Left ventricle myocardium inferior (tissue), 1 donor: ENCODE measurements at regions not wholly inside any gene's neighbourhood (a gene's known extent, or its start where the extent isn't known, plus 50 kb on each side); places are given as distances from the start of the nearest gene placed in this dataset.

ENCODE experiments used
- DNase-seq: peaks from one replicate; pipeline ENCODE4 v3.0.0-alpha.2; 2020
- H3K27ac ChIP-seq: fragments of 200-600 bp; replicated peaks from 2 replicates; pipeline ENCODE4 v1.8.0; 2021
- H3K27me3 ChIP-seq: fragments of 200-600 bp; 2 replicates; pipeline ENCODE4 v1.8.0; 2021; ENCODE audit warnings: low read depth
- H3K36me3 ChIP-seq: fragments of 200-600 bp; 2 replicates; pipeline ENCODE4 v1.8.0; 2021
- H3K4me1 ChIP-seq: fragments of 200-600 bp; 2 replicates; pipeline ENCODE4 v1.8.0; 2021
- H3K4me3 ChIP-seq: fragments of 200-600 bp; 2 replicates; pipeline ENCODE4 v1.8.0; 2021; ENCODE audit warnings: mild to moderate bottlenecking, moderate library complexity
- H3K9me3 ChIP-seq: fragments of 200-600 bp; replicated peaks from 2 replicates; pipeline ENCODE4 v1.8.0; 2021
- intact Hi-C: fragments of 100-400 bp; cut with micrococcal nuclease; formaldehyde crosslinking; loops from one replicate; pipeline ENCODE4 v1.11.0; 2022
- TF ChIP-seq, protein P1 (sequence below): fragments of 200-600 bp; IDR thresholded peaks from 2 replicates; pipeline ENCODE4 v1.8.0; 2021; ENCODE audit warnings: antibody characterized with exemption, mild to moderate bottlenecking, borderline replicate concordance
- donor health status: DM: no; HTN: yes; CAD: no; lungs with severe emphysema.

DNA sequence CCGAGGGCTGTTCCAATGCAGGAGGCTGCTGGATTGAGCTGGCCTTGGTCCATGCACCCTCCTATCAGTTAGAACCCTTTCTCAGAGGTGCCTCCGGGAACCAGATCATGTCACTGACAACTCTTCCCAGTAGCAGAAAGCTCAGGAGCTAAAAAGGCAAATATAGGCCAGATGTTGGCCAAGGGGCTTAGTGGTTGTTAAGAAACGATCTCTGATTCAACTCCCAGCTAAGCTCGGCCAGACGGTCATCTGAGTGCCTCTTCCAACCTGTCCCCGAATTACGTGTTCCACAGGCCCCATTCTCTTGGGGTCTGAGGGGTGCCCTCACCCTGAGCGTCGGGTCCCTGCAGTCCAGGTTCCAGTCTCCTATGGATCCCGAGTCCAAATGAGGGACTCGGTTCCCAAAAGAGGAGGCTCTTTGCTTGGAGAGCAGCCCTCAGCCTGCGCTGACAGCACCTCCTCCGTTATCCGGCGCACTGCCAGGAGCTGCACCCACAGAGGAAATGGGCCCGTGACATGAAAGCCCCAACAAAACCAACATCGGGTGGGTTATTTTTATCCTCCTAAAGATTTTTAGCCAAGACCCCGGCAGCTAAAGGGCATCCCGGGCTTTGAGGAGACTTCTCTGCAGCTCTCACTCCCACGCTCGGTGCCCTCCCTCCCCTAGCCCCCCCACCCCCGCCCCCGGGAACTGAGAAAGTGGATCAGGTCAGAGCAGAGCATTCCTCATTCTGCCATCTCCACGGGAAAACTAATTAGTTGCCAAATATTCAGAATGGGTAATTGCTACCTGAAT lies 106.6 kb upstream of the ID2 start:
- H3K27me3 ChIP-seq: no peaks in the 10 kb centered on the region
- H3K27ac ChIP-seq: no peak overlapping the region
- intact Hi-C loops: no loop called here
- H3K4me1 ChIP-seq: peaks cover 13% of the 10 kb centered on the region
- TF ChIP-seq, protein P1, sequence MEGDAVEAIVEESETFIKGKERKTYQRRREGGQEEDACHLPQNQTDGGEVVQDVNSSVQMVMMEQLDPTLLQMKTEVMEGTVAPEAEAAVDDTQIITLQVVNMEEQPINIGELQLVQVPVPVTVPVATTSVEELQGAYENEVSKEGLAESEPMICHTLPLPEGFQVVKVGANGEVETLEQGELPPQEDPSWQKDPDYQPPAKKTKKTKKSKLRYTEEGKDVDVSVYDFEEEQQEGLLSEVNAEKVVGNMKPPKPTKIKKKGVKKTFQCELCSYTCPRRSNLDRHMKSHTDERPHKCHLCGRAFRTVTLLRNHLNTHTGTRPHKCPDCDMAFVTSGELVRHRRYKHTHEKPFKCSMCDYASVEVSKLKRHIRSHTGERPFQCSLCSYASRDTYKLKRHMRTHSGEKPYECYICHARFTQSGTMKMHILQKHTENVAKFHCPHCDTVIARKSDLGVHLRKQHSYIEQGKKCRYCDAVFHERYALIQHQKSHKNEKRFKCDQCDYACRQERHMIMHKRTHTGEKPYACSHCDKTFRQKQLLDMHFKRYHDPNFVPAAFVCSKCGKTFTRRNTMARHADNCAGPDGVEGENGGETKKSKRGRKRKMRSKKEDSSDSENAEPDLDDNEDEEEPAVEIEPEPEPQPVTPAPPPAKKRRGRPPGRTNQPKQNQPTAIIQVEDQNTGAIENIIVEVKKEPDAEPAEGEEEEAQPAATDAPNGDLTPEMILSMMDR: no peak
- H3K36me3 ChIP-seq: no peaks in the 10 kb centered on the region
- no peak overlapping the region for H3K4me3 ChIP-seq
- no peaks in the 10 kb centered on the region for H3K9me3 ChIP-seq
- no peak for DNase-seq

DNA sequence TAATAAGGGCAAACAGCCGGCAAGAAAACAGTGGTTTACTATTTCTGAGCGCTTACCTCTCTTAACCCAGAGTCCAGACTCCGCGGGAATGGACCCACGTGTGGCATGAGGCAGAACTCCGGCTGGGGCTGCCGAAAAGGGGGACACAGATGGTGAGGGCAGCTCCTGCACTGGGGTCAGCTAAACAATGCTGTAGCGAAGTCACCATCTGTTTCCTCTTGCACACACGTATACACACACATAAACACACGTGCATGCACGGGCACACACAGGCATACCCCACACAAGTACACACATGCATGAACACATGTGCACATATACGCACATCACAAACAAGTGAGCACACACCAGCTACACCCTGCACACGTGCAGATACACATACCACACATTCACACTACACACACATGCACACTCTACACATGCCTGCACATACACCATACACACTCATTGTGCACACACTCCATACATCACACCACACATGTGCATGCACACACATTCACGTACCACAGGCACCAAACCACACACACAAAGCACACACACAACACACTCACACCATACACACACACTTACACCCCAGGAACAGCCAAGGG lies 105.9 kb upstream of the ID2 start:
- intact Hi-C loops: no loop called here
- Histone ChIP-seq H3K27ac (no peak overlapping the region), H3K4me1 (peaks cover 16% of the 10 kb centered on the region), H3K4me3 (no peak overlapping the region), H3K36me3 (no peaks in the 10 kb centered on the region), H3K27me3 (no peaks in the 10 kb centered on the region), H3K9me3 (no peaks in the 10 kb centered on the region)
- no peak for DNase-seq
- TF ChIP-seq, protein P1: no peak

DNA sequence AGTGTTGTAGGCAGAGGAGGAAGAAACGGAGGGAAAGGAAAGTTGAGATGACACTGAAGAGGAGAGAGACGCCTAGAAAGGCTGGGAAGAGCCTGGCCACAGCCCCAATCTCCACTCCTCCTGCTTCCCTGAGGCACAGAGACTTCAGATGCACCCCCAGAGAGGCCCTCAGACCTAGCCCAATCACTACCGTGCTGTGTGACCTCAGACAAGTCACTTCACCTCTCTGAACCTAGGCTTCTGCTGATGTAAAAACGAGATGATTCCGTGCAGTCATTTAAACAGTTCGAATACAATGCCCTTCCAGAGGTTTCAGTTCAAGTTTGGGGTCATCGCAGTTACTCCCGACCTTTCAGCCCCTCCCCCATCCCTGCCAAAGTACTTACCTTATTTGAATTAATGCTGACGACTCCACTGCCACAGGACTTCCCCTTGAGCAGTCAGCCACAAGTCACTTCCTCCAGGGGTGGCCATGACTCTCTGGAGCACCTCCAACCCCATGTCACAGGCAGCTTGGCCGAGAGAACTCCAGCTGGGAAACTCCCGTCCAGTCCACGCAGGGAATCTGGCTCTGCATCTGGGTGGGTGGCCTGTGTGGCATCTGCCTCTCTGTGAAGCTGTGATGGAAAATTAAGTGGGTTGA lies 105.2 kb upstream of the ID2 start:
- DNase-seq: no peak

GRCh38 chr2:8577573-8577972 lies 104.3 kb upstream of the ID2 start:
- DNase-seq: no peak
- Histone ChIP-seq H3K36me3 (no peaks in the 10 kb centered on the region), H3K4me1 (peaks cover 32% of the 10 kb centered on the region), H3K4me3 (no peak overlapping the region), H3K27ac (no peak overlapping the region), H3K27me3 (no peaks in the 10 kb centered on the region), H3K9me3 (no peaks in the 10 kb centered on the region)
- TF ChIP-seq, protein P1: no peak
- intact Hi-C loops: no loop called here

More for the DNA sequence above, 105.2 kb upstream of the ID2 start:
- TF ChIP-seq, protein P1: no peak
- Histone ChIP-seq H3K9me3 (no peaks in the 10 kb centered on the region), H3K27ac (no peak overlapping the region), H3K4me1 (peaks cover 23% of the 10 kb centered on the region), H3K36me3 (no peaks in the 10 kb centered on the region), H3K27me3 (no peaks in the 10 kb centered on the region), H3K4me3 (no peak overlapping the region)
- intact Hi-C loops: no loop called here

GRCh38 chr2:8578335-8579244 lies 103.3 kb upstream of the ID2 start:
- Histone ChIP-seq H3K27ac (no peak overlapping the region), H3K4me3 (no peak overlapping the region), H3K9me3 (no peaks in the 10 kb centered on the region), H3K27me3 (no peaks in the 10 kb centered on the region), H3K36me3 (no peaks in the 10 kb centered on the region), H3K4me1 (peaks cover 42% of the 10 kb centered on the region)
- intact Hi-C loops: no loop called here
- TF ChIP-seq, protein P1: no peak
- no peak for DNase-seq
